ENCODE measurements at regions not wholly inside any gene's neighbourhood (a gene's known extent, or its start where the extent isn't known, plus 50 kb on each side); places are given as distances from the start of the nearest gene placed in this dataset.
"Not testable (repeated sequence)": the region's sequence is repeated elsewhere in the genome, so short reads cannot be mapped to it uniquely, and the experiment has no call there.

DNA sequence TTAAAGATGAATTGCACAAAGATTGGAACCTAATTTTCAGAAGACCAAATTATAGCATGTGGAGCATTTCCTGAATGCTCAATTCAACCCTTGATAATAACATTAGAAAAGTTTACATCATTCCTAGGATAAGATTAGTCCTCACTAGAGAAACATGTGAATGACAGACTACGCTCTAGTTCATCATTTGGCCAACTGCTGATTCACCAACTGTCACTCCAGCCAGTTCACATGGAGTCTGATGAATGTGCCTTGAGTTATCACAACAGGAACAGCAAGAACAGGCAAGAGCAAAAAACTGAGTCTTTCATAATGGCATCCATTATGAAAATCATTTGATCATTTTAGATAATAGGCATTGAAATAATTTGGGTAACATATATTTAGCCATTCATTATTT is 415.9 kb downstream of the PTPRC start:
- FAIRE-seq, result no peak

GRCh38 chr1:199057322-199057721 is 418.5 kb downstream of the PTPRC start:
- no peak for FAIRE-seq

- FAIRE-seq, result no peak
Measured at GRCh38 chr1:199058281-199058680, 419.4 kb downstream of the PTPRC start.

DNA sequence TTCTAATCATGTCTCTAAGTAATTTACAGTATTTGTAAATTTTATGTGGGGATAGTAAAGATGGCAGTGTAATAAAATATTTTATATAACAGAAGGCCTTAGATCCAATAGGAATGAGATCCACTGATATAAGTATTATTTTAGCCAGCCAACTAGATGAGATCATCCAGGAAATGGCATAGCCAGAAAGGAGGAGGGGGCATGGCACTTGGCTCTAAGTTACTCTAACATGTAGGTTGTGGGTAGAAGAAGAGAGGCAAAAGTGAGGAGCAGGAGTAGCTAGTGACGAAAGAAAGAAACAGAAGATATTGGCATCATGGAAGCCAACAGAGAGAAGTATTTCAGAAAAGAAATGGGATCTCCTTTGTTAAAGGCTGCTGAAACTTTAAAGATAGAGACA is 426.1 kb downstream of the PTPRC start:
- no peak for FAIRE-seq

GRCh38 chr1:199067483-199067882 is 428.6 kb downstream of the PTPRC start:
- peak; percentile 8 for FAIRE-seq

GRCh38 chr1:199071080-199071479 is 432.2 kb downstream of the PTPRC start:
- no peak for FAIRE-seq

DNA sequence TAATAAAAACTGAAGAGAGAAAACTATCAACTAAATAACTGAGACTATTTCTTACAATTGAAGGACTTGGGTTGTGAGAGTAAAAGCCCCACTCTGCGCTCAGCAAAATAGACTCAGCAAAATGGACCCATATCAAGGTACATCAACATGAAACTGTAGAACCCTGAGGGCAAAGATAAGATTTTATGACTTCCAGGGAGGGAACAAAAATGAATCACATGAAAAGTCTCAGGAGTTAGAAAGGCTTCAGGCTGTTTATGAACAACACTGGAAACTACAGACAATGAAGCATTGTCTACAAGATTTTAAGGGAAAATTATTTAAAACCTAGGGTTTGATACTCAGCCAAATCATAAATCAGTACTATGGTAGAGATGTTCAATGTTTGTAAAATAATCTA is 434.3 kb downstream of the PTPRC start:
- no peak for FAIRE-seq

DNA sequence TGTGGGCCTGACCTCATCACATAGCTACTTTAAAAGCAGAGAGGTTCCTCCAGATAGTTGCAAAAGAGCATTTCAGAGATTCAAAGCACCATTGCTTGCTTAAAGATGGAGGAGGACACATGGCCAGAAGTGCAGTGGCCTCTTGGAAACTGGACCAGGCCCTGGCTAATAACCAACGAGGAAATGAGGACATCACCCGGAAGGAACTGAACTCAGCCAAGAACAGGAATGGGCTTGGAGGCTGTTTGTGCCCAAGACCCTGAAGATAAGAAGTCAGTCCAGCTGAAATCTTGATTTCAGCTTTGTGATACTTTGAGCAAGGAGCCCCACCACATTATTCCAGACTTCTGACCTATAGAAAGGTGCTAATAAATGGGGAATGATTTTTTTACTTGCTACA is 437.0 kb downstream of the PTPRC start:
- FAIRE-seq, result no peak

DNA sequence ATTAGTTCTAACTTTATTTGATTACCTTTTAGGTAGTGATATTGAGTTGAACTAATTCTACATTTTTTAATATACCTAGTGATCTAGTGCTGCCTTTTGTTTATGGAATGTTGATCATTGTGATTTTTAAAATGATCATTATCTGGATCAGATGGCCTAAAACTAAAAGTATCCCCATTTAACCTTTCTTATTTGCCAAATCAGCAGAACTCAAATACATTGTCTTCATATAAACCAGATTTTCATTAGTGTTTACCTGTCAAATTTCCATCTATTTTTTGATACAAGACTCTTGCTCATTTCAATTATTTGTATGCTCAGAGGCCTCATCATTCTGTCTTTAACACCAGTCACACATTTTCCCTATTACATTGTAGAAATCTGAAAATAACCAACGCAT is 441.2 kb downstream of the PTPRC start:
- no peak for FAIRE-seq

DNA sequence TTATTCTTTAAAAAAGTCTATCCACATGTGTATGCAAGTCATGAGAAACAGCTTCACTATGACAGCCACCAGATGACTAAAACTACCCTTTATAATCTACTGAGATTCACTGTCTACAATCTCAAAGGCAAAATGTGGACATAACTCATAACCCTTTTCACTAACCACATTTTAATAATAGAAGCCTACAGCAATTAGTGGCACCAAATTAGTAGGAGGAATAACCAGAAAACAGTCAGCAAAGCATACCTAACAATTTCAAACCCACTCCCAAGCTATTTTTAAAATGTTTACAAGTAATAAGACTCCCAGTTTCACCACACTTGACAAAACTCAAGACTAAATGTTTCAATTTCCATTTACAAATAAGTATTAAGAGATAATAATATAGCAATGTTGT is 442.9 kb downstream of the PTPRC start:
- no peak for FAIRE-seq

DNA sequence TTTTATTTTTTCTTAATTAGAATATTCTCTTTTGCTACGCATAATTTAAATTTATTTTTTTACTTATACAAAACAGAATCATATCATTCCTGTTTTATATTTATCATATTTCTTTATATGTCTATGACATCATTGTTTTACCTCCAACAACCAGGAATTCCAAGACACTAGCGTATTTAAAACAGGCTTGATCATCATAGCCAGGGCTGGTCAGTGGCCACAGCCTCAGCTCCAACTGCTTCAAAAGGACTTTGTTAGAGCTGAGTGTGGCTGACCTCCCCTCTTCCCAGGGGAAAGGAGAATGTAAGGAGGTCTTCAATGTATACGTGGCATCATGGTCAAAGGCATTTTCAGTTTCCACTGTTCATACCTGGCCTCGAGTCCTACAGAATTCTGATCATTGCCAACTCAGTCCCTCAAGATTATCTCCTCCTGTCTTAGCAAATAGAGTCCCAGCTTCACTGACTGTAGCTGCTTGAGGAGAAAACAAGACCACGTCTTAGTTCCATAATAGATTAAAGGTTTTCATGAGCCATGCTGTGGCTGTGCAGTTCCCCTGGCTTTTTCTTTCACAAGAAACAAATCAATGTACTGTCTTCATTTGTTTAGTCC is 444.0 kb downstream of the PTPRC start:
- no peak for FAIRE-seq

DNA sequence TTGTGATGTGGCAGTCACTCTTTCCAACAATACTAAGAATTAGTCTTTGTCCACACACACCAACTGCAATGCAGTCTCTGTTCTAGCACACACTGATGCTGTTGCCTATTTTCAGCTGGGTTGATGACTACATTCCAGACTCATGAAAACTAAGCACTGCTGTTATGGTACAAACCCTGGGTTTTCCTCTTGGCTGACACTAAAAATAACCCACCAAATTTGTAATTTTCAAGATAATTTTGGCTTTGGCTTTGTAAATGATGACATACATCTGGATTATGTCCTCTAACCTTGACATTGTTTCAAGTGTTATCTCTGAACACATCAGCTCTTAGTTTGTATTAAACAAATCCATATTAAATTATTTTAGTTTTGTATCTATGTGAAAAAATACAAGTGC is 444.8 kb downstream of the PTPRC start:
- FAIRE-seq, result no peak

DNA sequence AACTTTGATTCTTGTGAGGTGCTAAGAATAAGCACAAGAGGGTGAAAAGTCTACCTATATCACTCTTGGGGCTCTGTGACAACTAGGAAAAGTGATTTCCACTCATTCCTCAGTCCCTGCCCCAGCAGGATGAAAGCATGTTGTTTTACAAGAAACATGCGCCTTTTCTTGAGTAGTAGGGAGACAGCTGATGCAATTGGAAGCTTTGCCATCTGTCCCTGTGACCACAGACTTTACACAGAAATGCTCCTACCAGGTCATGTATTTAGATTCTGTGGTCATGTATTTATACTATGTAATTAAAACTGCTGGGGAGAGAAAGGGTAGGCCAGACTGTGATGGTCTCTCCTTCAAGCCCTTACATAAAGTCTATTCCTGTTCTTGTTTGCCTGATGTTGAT is 445.5 kb downstream of the PTPRC start:
- FAIRE-seq, result no peak

DNA sequence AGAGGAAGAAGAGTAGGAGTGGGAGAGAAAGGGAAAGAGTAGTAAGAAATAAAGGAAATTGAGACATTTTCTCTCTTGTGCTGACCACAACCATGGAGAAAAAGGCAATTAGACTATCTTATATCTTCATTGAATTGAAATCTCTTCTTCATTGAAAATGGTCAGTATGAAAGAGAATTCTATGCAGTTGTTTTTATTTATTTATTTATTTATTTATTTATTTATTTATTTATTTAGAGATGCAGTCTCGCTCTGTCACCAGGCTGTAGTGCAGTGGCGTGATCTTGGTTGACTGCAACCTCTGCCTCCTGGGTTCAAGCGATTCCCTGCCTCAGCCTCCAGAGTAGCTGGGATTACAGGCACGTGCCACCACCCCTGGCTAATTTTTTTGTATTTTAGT is 447.1 kb downstream of the PTPRC start:
- FAIRE-seq, result no peak

GRCh38 chr1:199087144-199087543 is 448.3 kb downstream of the PTPRC start:
- FAIRE-seq, result no peak

DNA sequence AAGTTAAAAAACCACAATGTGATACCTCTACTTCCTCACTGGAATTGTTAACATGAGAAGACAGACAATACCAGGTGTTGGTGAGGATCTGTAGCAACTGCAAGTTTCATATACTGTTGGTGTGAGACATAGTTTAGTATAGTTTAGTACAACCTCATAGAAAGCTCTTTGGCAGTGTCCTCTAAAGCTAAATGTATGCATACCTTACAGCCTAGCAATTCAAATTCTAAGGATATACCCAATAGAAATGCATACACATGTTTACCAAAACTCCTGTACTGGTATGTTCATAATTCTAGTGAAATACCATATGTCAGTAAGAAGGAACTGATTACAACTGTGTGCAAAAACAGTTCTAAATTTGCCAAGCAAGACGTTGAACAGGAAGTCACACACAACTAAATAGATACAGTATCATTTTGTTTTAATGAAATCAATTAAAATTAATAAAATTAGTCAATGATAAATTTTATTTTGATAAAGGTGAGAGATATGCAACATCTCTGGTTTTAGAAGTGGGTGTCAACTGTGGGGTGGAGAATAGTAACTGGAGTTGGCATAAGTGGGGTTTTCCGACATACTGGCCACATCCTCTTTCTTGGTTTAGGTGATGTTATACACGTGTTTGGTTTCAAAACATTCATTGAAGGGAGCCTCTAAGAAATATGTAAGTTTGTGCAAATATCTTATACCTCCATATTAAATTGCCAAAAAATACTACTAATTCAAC is 450.7 kb downstream of the PTPRC start:
- FAIRE-seq, result no peak

DNA sequence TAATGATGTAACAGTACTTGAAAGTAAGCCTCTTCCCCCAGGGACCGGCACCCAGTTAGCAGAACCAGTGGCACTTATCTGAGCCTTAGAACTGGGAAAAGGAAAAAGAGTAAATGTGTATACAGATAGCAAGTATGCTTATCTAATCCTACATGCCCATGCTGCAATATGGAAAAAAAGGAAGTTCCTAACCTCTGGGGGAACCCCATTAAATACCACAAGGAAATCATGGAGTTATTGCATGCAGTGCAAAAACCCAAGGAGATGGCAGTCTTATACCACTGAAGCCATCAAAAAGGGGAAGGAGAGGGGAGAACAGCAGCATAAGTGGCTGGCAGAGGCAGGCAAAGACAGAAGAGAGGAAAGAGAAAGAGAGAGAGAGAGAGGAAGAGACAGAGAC is 456.8 kb downstream of the PTPRC start:
- FAIRE-seq, result not testable (repeated sequence)

- FAIRE-seq, result no peak
Measured at GRCh38 chr1:199096591-199096990, 457.8 kb downstream of the PTPRC start.

- FAIRE-seq, result no peak
Measured at GRCh38 chr1:199098468-199098867, 459.6 kb downstream of the PTPRC start.

- FAIRE-seq, result no peak
Measured at GRCh38 chr1:199101139-199101538, 462.3 kb downstream of the PTPRC start.

DNA sequence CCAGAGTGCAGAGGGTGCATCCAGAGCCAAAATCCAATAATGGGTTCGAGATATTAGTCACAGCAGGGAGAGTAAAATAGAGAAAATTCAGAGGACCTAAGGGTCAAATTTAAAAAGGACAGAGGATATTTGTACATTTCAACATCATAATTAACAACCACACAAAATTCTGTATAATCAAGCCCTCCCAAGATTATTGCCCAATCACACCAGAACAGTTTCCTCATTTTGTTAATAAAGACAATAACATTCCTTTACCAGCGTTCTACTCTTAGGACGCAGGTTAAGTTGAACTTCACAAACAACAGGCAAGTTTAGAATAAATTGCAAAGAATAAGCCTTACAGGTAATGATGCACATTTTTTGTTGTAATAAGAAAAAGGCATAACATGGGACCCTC is 462.8 kb downstream of the PTPRC start:
- no peak for FAIRE-seq

DNA sequence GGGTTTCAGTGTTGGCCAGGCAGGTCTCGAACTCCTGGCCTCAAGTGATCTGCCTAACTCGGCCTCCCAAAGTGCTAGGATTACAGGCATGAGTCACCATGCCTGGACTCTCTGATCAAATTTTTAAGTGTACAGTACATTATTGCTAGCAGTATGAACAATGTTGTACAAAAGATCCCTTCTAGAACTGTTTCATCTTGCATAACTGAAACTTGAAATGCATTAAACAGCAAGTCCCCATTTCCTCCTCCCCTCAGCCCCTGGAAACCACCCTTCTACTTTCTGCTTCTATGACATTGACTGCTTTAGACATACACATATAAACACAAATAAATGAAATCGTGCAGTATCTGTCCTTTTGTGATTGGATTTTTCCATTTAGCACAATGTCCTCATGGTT is 463.4 kb downstream of the PTPRC start:
- FAIRE-seq, result no peak

DNA sequence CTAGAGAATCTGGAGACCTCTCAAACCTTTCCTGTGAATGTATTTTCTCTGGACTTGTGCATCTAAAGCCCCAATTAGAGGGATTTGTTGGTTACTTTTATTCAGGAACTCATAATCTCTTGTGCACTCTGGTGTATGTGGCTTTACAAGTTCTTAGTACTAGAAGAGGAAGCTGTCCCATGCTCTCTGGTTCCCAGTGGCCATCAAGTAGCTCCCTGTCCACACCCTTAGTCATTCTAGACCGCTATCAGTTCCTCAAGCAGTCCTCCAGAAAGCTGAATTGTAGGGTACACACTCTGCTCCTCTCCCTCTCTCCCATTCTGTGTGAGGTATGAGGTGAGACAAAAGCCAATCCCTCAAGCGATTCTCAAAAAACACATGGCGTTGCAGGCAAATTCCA is 470.3 kb downstream of the PTPRC start:
- FAIRE-seq, result no peak

DNA sequence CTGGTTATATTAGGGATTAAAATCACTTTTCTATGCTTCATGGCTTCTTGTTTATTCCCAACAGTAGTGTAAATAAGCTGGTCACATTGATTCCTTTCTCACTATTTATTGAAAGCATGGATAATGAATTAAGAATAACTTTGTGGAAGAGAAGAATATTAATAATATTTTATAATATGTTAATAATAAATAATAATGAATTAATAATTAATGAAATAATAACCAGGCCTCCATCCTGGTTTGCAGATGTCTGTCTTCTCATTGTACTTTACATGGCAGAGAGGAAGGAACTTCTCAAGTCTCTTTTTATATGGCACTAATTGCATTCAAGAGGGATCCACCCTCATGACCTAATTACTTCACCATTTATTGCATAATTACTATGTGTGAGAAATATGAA is 473.5 kb downstream of the PTPRC start:
- no peak for FAIRE-seq
